ENCODE measurements at regions not wholly inside any gene's neighbourhood (a gene's known extent, or its start where the extent isn't known, plus 50 kb on each side); places are given as distances from the start of the nearest gene placed in this dataset.

DNA sequence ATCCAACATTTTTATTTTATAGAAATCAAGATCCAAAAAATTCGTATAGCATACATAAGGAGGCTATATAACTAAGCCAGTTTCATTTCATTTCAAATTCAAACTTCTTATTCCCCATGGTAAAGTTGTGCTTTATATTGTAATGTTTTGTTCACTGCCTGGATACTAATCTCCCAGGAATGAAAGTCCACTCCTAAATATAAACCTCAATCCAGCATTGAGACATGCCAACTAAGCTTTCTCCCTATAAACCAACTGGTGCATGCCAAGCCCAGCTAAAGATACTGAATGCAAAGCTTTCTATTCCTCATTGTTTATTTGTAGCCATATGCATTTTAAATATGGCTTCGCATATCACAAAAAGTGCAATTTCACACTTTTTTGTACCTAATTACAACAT lies 63.8 kb upstream of the INPP4B start:
- Histone ChIP-seq H3K27ac (ENCODE audit: low read length) (no peak overlapping the region), H3K9me3 (ENCODE audit: control insufficient read depth, insufficient read depth, low read depth, low read length) (no peaks in the 10 kb centered on the region; the same call in 1 of the 2 replicates), H3K4me3 (ENCODE audit: low read depth in 2 of 2, low read length in 2 of 2) (no peak overlapping the region), H3K27me3 (ENCODE audit: control insufficient read depth, insufficient read depth, low read length) (no peaks in the 10 kb centered on the region), H3K4me1 (ENCODE audit: control insufficient read depth, insufficient read depth, low read length) (no peaks in the 10 kb centered on the region), H3K36me3 (ENCODE audit: control insufficient read depth, insufficient read depth, low read length) (no peaks in the 10 kb centered on the region)
- in situ Hi-C loops (cut with HindIII; ENCODE audit: low pct_unique_long_range_greater_than_20kb, low sequenced_read_pairs): no loop called here
- intact Hi-C loops (cut with micrococcal nuclease; ENCODE audit: unreplicated experiment): no loop called here
- POLR2A ChIA-PET: no interaction called here
- CTCF ChIA-PET: no interaction called here
- BruUV-seq (replicated peaks): no TSS peak
- ATAC-seq (no peak), DNase-seq (ENCODE audit: low read depth, low spot score) (no peak)
- TF ChIP-seq POLR2AphosphoS5 (IDR thresholded peaks at IDR 0.05; ENCODE audit: low read depth, low read length) (no peak), SIN3A (IDR thresholded peaks at IDR 0.05; ENCODE audit: borderline replicate concordance, insufficient read depth, low read depth, low read length) (no peak), TCF7L2 (IDR thresholded peaks at IDR 0.05; ENCODE audit: low read depth, low read length) (no peak)
- TF ChIP-seq, protein P1, sequence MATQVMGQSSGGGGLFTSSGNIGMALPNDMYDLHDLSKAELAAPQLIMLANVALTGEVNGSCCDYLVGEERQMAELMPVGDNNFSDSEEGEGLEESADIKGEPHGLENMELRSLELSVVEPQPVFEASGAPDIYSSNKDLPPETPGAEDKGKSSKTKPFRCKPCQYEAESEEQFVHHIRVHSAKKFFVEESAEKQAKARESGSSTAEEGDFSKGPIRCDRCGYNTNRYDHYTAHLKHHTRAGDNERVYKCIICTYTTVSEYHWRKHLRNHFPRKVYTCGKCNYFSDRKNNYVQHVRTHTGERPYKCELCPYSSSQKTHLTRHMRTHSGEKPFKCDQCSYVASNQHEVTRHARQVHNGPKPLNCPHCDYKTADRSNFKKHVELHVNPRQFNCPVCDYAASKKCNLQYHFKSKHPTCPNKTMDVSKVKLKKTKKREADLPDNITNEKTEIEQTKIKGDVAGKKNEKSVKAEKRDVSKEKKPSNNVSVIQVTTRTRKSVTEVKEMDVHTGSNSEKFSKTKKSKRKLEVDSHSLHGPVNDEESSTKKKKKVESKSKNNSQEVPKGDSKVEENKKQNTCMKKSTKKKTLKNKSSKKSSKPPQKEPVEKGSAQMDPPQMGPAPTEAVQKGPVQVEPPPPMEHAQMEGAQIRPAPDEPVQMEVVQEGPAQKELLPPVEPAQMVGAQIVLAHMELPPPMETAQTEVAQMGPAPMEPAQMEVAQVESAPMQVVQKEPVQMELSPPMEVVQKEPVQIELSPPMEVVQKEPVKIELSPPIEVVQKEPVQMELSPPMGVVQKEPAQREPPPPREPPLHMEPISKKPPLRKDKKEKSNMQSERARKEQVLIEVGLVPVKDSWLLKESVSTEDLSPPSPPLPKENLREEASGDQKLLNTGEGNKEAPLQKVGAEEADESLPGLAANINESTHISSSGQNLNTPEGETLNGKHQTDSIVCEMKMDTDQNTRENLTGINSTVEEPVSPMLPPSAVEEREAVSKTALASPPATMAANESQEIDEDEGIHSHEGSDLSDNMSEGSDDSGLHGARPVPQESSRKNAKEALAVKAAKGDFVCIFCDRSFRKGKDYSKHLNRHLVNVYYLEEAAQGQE (IDR thresholded peaks at IDR 0.05; ENCODE audit: insufficient read depth in 1 of 2, low read depth in 2 of 2, low read length in 1 of 2): no peak
- TF ChIP-seq, protein P2, sequence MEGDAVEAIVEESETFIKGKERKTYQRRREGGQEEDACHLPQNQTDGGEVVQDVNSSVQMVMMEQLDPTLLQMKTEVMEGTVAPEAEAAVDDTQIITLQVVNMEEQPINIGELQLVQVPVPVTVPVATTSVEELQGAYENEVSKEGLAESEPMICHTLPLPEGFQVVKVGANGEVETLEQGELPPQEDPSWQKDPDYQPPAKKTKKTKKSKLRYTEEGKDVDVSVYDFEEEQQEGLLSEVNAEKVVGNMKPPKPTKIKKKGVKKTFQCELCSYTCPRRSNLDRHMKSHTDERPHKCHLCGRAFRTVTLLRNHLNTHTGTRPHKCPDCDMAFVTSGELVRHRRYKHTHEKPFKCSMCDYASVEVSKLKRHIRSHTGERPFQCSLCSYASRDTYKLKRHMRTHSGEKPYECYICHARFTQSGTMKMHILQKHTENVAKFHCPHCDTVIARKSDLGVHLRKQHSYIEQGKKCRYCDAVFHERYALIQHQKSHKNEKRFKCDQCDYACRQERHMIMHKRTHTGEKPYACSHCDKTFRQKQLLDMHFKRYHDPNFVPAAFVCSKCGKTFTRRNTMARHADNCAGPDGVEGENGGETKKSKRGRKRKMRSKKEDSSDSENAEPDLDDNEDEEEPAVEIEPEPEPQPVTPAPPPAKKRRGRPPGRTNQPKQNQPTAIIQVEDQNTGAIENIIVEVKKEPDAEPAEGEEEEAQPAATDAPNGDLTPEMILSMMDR (IDR thresholded peaks at IDR 0.05): no peak

DNA sequence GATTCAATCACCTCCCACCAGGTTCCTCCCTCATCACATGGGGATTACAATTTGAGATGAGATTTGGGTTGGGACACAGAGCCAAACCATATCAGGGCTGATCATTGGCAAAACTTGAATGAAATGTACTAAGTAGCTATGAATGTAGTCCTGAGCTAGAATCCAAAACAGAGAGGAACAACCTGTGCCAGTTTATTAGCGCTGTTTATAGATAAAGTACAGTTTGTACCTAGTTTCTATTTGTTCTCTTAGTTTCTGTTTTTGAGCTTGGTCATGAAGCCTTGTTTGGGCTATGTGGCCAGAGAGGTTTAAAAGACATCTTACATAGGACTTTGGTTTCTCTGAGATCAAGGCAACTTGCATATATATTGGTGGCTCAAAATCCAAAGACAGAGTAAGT lies 66.9 kb upstream of the INPP4B start:
- DNase-seq (ENCODE audit: low read depth, low spot score) (no peak), ATAC-seq (no peak)
- Histone ChIP-seq H3K9me3 (ENCODE audit: control insufficient read depth, insufficient read depth, low read depth, low read length) (no peaks in the 10 kb centered on the region), H3K27ac (ENCODE audit: low read length) (no peak overlapping the region), H3K4me3 (ENCODE audit: low read depth in 2 of 2, low read length in 2 of 2) (no peak overlapping the region), H3K4me1 (ENCODE audit: control insufficient read depth, insufficient read depth, low read length) (no peaks in the 10 kb centered on the region), H3K27me3 (ENCODE audit: control insufficient read depth, insufficient read depth, low read length) (no peaks in the 10 kb centered on the region), H3K36me3 (ENCODE audit: control insufficient read depth, insufficient read depth, low read length) (no peaks in the 10 kb centered on the region)
- POLR2A ChIA-PET: no interaction called here
- intact Hi-C loops (cut with micrococcal nuclease; ENCODE audit: unreplicated experiment) (no loop called here), in situ Hi-C loops (cut with HindIII; ENCODE audit: low pct_unique_long_range_greater_than_20kb, low sequenced_read_pairs) (no loop called here)
- CTCF ChIA-PET: no interaction called here
- TF ChIP-seq SIN3A (IDR thresholded peaks at IDR 0.05; ENCODE audit: borderline replicate concordance, insufficient read depth, low read depth, low read length): no peak
- no peak for TF ChIP-seq TCF7L2 (IDR thresholded peaks at IDR 0.05; ENCODE audit: low read depth, low read length)
- TF ChIP-seq, protein P2 (IDR thresholded peaks at IDR 0.05): no peak
- no peak for TF ChIP-seq POLR2AphosphoS5 (IDR thresholded peaks at IDR 0.05; ENCODE audit: low read depth, low read length)
- TF ChIP-seq, protein P1 (IDR thresholded peaks at IDR 0.05; ENCODE audit: insufficient read depth in 1 of 2, low read depth in 2 of 2, low read length in 1 of 2): no peak
- BruUV-seq (replicated peaks): no TSS peak
